Stimulated activated CD4-positive, alpha-beta T cell treated with anti-CD3 and anti-CD28 coated beads, Interleukin-1b, Interleukin-23, amount 100 ng/mL, for 24 hours (primary cell): ENCODE measurements at regions not wholly inside any gene's neighbourhood (a gene's known extent, or its start where the extent isn't known, plus 50 kb on each side); places are given as distances from the start of the nearest gene placed in this dataset.

Experiments
- DNase-seq, 4 experiments: peaks; one replicate each; pipeline ENCODE4 v3.0.0-alpha.2; 2020; ENCODE audit warnings: low read depth in 4 of 4, low spot score in 1 of 4

GRCh38 chr4:188534917-188535316 is 395.7 kb downstream of the TRIML1 start:
- no peak for DNase-seq

GRCh38 chr4:188536826-188537225 is 397.6 kb downstream of the TRIML1 start:
- no peak for DNase-seq

GRCh38 chr4:188550296-188550695 is 411.1 kb downstream of the TRIML1 start:
- no peak for DNase-seq

- DNase-seq, result no peak
Measured at GRCh38 chr4:188551156-188551555, 411.9 kb downstream of the TRIML1 start.

GRCh38 chr4:188552741-188553275 is 413.6 kb downstream of the TRIML1 start:
- DNase-seq, result no peak

- no peak for DNase-seq
Measured at GRCh38 chr4:188554413-188554812, 415.2 kb downstream of the TRIML1 start.

- no peak for DNase-seq
Measured at GRCh38 chr4:188573104-188573503, 433.9 kb downstream of the TRIML1 start.

GRCh38 chr4:188578657-188579056 is 439.4 kb downstream of the TRIML1 start:
- no peak for DNase-seq

GRCh38 chr4:188596021-188596420 is 456.8 kb downstream of the TRIML1 start:
- DNase-seq, result no peak

GRCh38 chr4:188603646-188604045 is 464.4 kb downstream of the TRIML1 start:
- no peak for DNase-seq

GRCh38 chr4:188606635-188607034 is 467.4 kb downstream of the TRIML1 start:
- no peak for DNase-seq

- DNase-seq, result no peak
Measured at GRCh38 chr4:188611143-188611542, 471.9 kb downstream of the TRIML1 start.

GRCh38 chr4:188612659-188613058 is 473.4 kb downstream of the TRIML1 start:
- DNase-seq, result no peak

- DNase-seq, result no peak
Measured at GRCh38 chr4:188613976-188614375, 474.7 kb downstream of the TRIML1 start.

- no peak for DNase-seq
Measured at GRCh38 chr4:188619456-188620149, 480.4 kb downstream of the TRIML1 start.

- DNase-seq, result no peak
Measured at GRCh38 chr4:188620608-188621007, 481.4 kb downstream of the TRIML1 start.

- DNase-seq, result no peak
Measured at GRCh38 chr4:188623314-188623854, 484.1 kb downstream of the TRIML1 start.

- DNase-seq, result no peak
Measured at GRCh38 chr4:188624370-188624769, 485.1 kb downstream of the TRIML1 start.

- no peak for DNase-seq
Measured at GRCh38 chr4:188627892-188628291, 488.7 kb downstream of the TRIML1 start.

- DNase-seq, result no peak
Measured at GRCh38 chr4:188639479-188640100, 500.3 kb downstream of the TRIML1 start.

GRCh38 chr4:188647820-188648370 is 508.7 kb downstream of the TRIML1 start:
- DNase-seq, result no peak

GRCh38 chr4:188649635-188650034 is 510.4 kb downstream of the TRIML1 start:
- DNase-seq, result no peak
